ENCODE measurements at regions not wholly inside any gene's neighbourhood (a gene's known extent, or its start where the extent isn't known, plus 50 kb on each side); places are given as distances from the start of the nearest gene placed in this dataset.

GRCh38 chr7:21218155-21218554 lies 209.7 kb upstream of the SP4 start:
- TF ChIP-seq, protein P1, sequence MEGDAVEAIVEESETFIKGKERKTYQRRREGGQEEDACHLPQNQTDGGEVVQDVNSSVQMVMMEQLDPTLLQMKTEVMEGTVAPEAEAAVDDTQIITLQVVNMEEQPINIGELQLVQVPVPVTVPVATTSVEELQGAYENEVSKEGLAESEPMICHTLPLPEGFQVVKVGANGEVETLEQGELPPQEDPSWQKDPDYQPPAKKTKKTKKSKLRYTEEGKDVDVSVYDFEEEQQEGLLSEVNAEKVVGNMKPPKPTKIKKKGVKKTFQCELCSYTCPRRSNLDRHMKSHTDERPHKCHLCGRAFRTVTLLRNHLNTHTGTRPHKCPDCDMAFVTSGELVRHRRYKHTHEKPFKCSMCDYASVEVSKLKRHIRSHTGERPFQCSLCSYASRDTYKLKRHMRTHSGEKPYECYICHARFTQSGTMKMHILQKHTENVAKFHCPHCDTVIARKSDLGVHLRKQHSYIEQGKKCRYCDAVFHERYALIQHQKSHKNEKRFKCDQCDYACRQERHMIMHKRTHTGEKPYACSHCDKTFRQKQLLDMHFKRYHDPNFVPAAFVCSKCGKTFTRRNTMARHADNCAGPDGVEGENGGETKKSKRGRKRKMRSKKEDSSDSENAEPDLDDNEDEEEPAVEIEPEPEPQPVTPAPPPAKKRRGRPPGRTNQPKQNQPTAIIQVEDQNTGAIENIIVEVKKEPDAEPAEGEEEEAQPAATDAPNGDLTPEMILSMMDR (conservative IDR thresholded peaks at IDR 0.05; ENCODE audit: low read depth, low read length): no peak
- no peak for TF ChIP-seq POLR2A (IDR thresholded peaks at IDR 0.05; ENCODE audit: low read depth, low read length)
- no peak for TF ChIP-seq RFX5 (IDR thresholded peaks at IDR 0.05; ENCODE audit: low read depth, low read length)
- no peak for TF ChIP-seq SMC3 (IDR thresholded peaks at IDR 0.05; ENCODE audit: low read depth, low read length)
- TF ChIP-seq RAD21 (IDR thresholded peaks at IDR 0.05; ENCODE audit: low read length): no peak
- TF ChIP-seq CEBPB (IDR thresholded peaks at IDR 0.05; ENCODE audit: low read depth, low read length): no peak
- TF ChIP-seq CHD1 (IDR thresholded peaks at IDR 0.05; ENCODE audit: low read depth, low read length): no peak
- no peak for TF ChIP-seq MXI1 (IDR thresholded peaks at IDR 0.05; ENCODE audit: borderline replicate concordance, low read depth, low read length)
- TF ChIP-seq, protein P2, sequence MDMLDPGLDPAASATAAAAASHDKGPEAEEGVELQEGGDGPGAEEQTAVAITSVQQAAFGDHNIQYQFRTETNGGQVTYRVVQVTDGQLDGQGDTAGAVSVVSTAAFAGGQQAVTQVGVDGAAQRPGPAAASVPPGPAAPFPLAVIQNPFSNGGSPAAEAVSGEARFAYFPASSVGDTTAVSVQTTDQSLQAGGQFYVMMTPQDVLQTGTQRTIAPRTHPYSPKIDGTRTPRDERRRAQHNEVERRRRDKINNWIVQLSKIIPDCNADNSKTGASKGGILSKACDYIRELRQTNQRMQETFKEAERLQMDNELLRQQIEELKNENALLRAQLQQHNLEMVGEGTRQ (IDR thresholded peaks at IDR 0.05; ENCODE audit: low read depth, low read length): no peak
